ENCODE measurements at regions not wholly inside any gene's neighbourhood (a gene's known extent, or its start where the extent isn't known, plus 50 kb on each side); places are given as distances from the start of the nearest gene placed in this dataset.
A peak's percentile ranks its signal among the peaks of the same experiment; 100 is the strongest.

DNA sequence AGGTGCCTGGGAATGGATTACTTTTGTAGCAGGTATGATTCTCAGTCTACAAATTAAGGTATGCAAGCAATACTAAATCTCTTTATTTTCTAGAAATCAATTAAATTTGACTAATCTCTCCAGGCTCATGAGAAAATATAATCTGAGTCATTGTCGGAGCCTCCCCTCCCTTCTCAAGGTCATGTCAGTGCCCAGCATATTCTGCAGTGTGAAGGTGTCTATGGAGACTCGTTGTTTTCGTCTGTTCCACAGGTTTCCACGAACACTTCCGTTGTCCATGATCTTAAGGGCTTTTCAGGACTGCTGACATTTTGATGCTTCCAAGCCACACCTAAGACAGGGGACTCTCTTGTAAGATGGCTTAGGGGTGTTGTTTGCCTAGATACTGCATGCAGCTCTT lies 56.6 kb upstream of the SCOC start:
- DNase-seq (ENCODE audit: low spot score), result no peak

DNA sequence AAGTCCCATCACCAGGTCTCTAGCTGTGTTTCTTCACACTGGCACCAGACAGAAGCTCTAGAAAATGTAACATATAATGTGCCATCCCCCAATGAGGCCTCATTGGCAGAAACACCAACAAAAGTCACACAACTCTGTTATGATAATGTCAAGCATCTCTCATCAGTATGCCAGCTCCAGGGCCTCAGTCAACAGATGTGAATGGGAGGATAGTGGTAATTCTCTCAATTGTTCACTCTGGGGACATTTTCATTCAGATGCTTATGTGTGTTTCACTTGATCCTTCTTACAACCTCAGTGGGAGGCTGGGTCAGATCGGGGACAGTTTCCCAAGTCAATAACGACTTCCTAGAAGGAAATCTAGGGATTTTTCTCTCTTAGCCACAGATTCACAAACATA lies 57.5 kb upstream of the SCOC start:
- no peak for DNase-seq (ENCODE audit: low spot score)

DNA sequence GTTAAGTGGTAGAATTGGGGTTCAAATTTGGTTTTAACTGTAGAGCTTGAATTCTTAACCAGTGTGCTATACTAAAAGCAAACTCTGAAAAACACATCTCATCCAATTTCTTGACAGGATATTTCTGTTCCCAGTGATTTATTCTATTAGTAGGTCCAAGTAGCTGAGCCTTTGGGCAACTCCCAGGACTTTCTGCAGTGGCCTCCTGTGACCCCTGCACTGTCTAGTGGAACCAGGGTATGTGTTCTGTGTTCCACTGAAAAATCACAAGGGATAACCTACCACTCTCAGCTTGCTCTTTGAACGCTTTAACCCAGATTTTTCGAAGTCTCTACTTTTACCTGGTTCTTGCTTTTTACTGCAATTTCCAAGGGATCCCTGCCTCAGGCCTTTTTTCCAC lies 58.0 kb upstream of the SCOC start:
- DNase-seq (ENCODE audit: low spot score), result no peak

DNA sequence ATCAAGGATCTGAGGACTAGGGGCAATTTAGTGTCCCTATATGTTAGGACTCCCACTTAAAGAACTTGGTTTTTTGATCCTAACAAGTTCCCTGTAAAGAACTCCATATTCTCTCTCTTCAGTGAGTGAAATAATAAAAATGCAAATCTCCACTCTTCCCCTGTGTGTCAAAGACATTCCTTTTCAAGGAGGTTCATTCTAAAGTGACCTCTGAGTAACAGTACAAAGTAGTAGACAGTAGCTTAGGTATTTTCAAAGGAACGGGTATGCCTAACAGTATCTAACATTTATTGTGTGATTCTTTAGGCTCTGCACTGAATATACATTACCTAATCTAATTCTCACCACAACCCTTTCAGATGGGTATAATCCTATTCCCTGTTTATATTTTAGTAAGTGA lies 58.4 kb upstream of the SCOC start:
- DNase-seq (ENCODE audit: low spot score), result no peak

DNA sequence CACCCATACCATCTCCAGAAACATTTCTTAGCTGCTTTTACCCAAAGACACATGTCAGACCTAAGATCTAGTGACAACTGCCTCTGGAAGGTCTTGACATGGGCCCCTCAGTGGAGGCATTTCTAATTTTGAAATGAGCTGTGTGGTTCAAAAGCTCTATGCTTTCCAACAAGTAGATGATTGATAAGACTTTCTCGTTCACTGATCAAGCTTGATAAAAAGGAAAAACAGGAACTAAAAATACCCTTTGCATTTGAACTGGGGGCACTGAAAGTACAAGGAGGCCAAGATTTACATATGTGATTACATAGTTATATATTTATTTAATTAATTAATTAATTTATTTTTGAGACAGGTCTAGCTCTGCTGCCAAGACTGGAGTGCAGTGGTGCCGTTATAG lies 61.3 kb upstream of the SCOC start:
- DNase-seq (ENCODE audit: low spot score), result no peak

DNA sequence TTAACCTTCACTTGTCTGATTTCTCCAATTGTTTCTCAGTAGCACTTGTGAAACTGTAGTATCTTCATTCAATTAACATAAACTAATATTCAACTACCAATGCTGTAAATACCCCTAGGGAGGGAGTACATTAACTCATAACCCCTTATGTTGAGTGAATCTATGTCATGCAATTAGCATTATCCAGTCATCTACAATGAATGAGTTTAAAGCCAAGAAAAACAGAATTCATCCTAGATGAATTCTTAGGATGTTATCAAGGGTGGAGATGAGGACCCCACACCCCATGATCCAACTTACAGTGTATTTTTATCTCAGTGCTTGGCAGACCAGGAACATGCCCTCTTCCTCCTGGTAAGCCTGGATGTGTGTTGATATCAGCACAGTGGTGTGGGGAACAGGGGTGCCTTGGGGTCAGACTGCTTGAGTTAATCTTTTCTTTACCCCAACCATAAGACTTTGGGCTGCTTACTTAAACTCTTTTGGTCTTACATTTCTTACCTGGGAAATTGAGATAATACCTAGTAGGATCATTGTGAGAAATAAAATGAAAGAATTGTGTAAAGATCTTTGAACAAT lies 62.1 kb upstream of the SCOC start:
- DNase-seq (ENCODE audit: low spot score), result no peak

DNA sequence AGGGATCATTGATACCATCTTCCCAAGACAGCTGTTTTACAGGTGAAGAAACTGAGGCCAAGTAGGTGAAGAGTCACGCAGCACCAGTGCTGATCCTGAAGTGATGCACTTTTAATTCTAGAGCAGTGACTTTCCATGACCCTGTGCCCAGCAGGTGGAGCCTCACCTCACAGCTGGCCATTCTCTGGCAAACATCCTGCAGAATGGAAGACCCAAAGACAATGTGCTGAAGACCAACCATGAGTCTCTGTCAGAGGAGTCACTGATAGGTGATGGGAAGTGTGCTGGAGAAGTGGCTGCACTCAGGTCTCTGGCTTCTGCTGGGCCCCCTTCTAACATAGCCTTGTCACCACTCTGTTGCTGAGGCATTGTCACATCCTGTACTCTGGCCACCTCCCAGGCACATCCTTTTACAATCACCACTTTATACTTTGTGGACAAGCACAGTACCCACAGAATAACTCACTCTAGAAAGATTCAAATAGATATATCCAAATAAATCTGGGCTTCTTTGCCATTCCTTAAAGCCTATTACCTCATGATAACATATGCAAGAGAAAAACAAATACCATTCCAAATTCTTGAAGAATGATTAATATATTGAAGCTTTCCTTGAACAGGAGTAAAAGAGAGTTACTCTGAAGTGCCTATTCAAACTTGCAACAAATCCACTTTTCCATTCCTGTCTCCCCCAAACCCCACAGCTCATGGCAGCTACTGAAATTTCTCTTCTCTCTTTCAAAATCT lies 64.1 kb upstream of the SCOC start:
- DNase-seq (ENCODE audit: low spot score), result no peak

DNA sequence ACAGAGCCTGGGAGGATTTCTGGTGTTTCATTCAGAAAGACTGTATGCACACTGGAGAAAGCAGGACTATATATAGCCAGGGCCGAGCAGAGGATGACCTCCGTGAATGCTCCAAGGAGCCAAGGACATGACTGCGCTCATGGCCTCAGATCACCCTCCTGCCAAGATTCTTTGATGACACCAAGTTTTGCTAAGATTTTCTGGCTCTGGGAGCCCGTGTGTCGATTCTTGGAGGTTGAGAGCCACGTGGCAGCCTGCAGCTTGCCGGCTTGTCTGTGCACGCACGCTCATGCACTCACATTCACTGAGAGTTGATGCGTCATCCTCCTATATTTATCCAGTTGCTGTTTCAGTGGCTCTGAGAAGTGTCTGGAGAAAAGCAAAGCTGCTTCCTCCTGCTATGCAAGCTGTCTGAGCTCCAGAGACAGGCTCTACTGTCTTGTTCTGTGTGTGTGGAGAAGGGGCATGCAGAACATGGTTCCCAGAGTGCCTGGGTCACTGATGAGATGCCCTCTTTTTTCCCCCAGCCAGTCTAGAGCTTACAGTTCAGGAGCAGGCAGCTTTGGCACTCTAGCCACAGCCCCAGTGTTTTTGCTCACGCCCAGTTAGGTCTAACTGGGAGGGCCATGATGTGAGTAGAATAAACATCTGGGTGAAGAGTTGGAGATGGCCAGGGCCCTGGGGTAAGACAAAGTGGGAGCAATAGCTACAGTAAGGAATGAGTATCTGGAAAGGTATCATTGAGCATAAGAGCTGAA lies 64.9 kb upstream of the SCOC start:
- peak; percentile 58 for DNase-seq (ENCODE audit: low spot score)

DNA sequence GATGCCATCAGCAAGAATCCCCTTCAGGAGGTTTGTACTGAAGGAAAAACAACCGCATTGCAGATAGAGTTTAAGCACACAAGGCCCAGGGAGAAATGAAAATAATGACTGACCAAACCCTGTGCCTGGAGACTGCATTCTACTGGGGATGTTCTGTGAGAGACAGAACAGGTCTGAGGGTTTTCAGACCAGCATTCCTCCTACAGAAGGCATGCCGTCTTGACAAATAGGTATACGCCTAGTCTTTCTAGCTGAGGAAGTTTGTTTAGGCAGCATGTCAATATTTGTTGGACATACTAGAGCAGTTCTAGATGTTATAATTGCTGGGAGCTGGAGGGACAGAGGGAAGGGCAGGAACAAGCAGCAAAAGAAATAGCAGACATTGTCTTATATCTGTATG lies 68.4 kb upstream of the SCOC start:
- no peak for DNase-seq (ENCODE audit: low spot score)

DNA sequence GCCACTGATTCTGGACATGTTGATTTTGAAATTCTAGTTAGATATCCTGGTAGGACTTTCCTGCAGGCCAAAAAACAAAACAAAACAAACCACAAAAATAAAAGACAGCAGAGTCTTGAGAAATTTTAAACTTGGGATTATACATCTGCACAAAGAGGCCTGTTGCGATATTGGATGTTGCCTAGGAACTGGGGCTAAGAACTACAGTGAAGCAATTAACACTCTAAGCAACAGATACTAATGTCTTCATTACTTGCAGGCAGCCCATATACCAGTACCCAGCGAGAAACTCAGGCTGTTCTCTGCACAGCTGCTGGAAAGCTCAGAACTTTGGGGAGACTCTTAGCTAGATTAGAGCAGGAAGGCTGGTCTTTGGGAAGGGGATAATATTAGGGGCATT lies 69.1 kb upstream of the SCOC start:
- DNase-seq (ENCODE audit: low spot score), result no peak

DNA sequence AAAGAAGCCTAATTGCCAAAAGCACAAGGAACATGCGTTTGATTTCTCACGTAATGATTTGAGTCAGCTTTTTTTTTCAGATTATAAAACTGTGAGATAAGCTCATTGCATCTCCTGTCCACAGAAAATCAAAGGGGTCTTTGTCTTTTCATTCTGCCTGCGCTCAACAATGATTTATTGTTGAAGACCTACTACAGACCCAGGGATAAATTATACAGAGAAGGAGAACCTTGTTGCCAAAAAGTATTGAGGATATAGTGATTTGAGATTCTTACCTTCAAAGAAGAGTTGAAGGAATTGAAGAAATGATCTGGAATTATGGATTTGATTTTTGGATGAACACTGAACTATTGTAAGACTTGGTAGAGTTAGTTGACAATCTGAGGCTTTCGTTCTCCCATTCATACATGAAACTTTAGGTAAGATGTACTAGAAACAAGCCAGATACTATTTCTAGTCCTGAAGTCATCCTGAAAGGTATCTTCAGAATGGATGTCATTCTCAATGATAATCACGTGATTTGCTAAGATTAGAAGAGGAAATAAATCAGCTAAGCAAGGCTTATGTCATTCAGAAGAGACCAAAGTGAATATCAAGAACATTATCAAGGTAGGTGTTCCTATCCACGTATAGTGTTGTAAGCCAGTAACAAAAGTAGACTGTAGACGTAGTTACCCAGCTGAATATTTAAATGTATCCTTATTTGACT lies 71.1 kb upstream of the SCOC start:
- DNase-seq (ENCODE audit: low spot score), result no peak

DNA sequence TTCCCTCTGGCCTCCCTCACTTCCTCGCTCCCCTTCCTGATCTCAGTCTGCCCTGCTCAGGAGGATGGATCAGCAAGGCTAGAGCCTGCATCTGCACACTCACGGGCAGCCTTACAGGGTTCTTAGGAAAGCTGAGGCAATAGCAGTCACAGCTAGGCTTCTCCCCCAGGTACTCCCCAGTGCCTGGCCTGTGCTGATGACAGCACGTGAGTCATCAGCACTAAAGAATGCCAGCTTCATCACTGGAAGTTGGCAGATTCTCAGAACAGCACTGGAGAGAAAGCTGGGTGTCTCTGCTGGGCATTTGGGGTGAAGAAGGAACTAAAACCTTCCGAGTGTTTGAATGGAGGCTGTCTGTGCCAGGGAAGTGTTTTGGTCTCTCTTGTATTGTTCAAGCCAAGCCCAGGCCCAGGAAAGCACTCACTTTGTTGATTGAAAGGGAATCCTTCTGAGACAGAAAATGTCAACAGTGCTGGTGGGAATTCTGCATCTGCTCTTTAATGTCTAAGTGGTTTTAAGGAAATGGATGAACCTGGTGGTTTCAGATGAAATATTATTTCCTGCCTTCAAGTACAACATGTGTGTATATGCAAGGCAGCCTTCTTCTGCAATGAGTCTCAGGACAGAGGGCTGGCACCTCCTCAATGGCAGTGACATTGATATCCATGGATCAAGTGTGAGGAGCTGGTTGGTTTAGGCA lies 73.0 kb upstream of the SCOC start:
- DNase-seq (ENCODE audit: low spot score), result peak; percentile 80

DNA sequence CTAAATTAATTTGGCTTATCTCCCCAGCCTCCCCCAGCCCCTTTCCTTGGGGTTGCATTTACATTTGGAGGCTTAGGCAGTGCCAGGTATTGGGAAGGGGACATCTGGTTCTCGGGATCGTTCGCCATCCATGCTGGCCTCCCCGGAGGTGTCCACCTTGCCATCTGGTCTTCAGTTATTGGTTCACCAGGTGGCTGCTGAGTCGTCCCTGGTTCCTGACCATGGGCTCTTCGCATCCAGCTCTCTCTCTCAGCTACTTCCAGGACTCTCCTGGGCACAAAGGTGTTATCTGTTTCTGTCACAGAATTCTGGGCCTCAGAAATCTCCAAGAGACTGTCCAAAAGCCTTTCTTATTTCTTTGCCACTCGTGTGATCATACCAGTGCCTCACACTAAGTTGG lies 75.4 kb upstream of the SCOC start:
- DNase-seq (ENCODE audit: low spot score), result no peak

DNA sequence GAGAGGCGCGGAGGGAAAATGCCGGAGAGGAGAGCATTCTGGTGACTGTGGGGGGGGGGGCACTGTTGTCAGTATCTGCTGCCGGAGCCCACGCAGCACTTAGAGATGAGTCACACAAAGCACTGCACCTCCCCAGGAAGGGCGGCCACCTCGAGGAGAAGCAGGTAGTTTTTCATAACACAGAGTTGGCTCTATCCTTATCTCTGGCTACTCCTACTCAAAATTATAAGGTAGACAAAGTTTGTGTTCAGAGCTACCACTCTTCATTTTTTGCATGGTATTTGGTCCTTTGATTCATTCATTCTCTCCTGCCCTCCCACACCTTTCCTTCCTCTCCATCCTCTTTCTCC lies 76.2 kb upstream of the SCOC start:
- DNase-seq (ENCODE audit: low spot score), result peak; percentile 28

DNA sequence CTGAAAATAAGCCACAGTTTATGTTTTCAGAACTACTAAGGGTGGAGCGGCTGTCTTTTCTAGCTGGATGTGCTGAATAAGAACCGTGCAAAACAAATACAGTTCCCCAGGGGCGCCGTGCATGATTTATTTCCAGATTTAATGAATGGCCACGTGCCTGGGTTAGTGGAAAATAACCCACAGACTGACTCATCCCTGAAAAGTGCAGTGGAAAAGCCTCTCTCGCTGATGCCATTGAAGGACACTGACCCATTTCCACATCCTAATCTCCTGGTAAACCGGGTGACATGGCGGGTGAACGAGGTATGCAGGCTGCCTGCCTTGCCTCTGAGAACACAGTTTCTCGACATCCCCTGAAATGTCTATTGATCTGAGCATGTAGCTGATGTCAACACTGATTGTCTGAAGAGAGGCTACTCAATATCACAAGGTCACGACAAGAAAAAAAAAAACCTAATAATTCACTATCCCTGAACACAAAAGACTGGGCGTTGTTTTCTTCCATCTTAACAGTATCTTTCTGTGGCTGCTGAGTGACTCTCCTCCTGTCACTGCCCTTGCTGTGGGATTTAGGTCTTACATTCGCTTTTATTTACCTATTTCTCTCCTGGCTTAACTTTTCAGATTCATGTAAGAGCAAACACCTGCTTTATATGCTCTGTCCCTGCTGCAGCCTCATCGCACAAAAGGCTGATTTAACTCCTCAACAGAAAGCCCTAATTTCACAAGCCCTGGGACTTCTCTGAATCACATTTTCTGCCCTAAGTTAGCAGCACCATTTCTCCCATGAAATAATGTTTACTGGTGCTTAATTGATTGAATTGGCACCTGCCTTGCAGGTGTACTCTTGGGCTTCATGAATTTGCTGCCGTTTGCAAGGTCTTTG lies 76.9 kb upstream of the SCOC start:
- DNase-seq (ENCODE audit: low spot score), result peak; percentile 49

DNA sequence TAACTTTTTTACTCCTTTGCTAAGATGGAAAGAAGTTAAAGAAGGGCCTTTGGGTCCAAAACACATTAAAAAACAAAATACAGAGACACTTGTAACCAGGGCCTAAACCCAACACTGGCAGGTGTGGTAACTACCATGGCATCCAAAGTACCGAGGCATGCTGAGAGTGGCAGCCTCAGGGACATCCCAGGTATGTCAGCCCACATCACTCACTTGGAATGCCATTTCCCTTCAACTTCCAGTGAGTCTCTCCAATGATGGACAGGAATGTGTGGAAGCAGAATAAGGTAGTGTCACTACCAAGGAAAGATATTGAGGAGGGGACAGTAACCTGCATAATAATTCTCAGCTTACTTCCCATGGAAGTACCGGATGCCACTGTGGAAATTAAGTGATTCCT lies 79.5 kb upstream of the SCOC start:
- no peak for DNase-seq (ENCODE audit: low spot score)

DNA sequence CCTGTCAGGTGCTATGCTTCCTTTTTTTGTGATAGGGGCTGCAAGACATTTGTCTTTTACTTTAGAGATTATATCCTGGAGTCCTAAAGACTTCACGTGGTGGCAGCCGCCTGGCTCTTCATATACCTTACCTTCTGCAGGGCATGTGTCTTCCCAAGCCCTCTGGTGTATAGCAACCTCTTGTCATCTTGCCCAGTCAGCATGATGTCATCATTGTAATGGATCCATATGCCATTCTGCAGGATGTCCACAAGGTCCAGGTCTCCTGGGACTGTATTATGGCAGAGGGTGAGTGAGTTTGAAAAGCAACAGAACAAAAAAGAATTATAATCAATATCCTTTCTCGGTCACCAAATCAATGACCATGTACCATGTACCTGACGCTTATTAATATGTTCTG lies 82.2 kb upstream of the SCOC start:
- DNase-seq (ENCODE audit: low spot score), result peak; percentile 12

DNA sequence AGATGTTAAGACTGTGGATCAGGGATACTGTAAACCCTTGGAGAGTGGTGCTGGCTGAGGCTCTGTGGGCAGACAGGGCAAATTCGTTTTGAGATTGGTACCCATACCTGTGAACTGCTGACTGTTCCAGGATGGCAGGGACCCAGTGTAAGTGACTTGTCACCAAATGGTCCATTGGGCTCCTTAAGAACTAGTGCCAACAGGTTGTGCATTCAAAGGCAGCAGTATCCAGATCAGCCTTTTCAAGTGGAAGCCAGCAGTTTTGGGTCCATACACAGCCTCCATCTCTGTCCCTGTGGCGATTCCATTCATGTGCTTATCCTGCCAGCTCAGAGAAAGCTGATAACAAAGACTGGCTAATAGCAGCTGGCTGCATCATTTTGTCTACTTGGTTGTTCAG lies 84.0 kb upstream of the SCOC start:
- no peak for DNase-seq (ENCODE audit: low spot score)

DNA sequence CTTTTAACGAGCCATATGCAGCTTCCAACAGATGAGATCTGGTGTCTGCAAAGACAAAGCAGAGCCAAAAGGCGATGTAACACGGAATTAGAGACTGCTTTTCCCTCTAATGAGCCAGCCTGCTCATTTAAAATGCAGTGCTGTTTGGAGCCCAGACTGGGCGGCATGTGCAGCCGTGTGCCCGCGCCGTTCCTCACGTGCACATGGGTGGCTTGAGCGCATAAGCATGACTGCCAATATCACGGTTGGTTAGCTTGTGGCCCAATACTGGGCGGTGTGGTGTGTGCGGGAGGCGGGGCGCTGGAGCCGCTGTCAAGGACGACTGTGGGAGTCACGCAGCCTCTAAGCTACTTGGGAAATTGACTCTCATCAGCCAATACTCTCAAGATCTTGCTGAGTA lies 87.0 kb upstream of the SCOC start:
- no peak for DNase-seq (ENCODE audit: low spot score)

DNA sequence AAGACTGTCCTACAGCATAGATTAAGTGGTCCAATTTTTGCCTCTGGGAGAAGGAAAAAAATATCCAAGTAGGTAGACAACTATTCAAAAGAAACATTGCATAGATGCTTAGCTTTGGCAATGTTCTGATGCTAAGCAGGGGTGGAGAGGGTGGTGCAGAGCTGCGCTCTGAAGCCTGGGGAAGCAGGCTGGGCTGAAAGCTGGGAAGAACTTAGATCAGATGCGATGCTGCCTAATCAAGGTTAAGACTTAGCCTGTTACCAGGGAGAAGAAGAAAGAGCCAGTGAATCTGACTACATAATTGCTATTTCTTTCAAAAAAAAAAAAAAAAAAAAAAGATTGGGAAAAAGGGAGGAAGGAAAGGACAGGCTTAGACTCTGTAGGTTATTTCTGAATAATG lies 89.0 kb upstream of the SCOC start:
- DNase-seq (ENCODE audit: low spot score), result no peak

DNA sequence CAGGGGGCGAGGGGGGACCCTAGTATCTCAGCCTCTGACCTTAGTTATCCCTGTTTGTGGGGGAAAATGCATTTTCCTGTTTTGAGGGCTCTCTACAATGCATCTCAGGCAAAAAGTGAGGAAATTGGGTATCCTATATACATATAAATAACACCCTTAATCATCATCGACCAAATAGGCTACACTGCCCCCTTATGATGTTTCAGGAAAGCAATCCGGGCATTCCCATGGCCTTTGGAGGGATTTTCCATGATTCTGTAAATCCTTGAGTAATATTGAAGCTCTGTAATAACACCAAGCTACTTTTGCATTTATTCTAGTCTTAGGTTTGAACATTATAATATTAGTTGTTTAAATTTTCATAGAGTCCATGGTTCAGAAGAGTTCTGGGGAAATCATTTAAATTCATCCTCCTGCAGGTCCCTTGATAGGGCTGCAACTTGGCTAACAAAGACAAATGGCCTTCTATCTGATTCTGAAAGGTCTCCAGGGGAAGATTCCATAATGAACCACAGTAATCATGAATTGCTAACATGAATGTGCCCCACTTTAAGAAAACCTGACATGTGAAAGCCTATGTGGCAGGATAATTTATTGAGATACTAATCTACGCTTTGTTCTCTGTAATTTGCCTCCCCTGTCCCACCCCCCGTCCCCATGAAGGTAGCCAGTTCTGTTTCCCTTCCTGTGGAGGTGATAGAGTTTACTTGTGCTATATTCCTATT lies 91.5 kb upstream of the SCOC start:
- no peak for DNase-seq (ENCODE audit: low spot score)
